ENCODE measurements at regions not wholly inside any gene's neighbourhood (a gene's known extent, or its start where the extent isn't known, plus 50 kb on each side); places are given as distances from the start of the nearest gene placed in this dataset.

DNA sequence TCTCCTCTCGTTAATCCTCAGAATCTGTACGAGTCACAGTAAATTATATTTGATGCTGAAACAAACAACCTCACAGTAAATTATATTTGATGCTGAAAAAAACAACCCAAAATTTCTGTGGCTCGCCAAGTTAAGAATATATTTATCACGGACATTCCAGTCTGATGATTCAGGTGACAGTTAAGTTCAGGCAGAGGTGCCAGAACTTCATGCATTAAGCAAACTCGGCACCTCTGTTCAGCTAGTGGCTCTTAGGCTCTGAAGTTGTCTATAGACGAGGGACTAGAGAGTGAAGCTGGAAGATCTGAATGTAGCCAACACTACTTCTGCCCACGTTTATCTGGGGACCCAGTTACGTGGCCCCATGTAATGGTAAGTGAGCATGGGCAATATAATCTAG, 132.2 kb upstream of the AGA start:
- no peak for DNase-seq

DNA sequence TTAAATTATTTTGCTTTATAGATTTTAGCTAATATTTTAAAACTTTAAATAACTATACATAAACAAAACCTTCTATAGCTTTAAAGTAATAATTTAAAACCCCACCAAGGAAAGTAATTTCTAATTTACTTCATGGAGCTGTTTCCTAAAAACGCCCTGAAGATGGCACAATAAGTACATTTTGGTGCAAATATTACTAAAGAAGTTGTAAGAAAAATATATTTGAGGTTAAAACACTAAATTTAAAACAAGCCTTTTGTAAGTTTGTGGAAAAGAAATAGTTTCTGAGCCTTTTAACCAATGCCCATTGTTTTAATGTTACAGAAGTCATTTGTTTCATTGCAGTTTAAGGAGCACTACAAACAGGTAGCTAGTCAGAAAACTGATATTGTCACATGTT, 137.4 kb upstream of the AGA start:
- no peak for DNase-seq

GRCh38 chr4:177582992-177583391, 140.8 kb upstream of the AGA start:
- DNase-seq = no peak

DNA sequence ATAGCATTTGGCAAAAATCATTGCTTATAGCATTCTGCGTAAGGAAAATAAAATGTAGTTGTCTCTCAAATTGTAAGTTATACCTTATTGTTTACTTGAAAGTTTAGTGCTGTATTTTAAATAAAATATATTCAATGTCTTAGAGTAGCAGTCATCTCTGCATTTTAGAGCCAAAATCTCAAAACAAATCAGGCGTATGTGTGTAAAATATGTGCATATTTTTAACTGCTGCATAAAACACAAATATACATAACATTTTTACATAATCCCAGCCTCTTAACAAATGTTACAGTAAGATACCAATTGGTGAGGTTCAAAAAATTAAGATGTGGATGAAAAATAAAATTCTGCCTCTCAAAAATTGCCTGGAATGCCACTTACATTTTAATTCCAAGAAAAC, 145.8 kb upstream of the AGA start:
- DNase-seq = no peak

DNA sequence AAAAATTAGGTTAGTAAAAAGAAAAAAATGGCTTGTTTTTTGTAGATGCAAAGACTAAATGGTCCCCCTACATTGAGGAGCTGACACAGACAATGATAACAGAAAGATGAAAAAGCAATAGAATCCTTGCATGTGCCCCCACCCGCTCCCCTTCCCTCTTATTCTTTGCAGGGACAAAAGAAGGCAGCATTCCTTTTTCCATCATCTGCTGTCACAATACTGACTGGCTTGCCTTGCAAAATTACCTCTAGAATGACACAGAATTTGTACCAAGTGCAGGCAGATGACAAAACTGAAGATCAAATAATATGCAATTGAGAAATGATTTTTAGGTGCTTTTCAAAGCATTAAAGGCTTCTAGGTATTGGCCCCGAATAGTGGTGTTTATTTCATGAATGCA, 153.1 kb upstream of the AGA start:
- DNase-seq = no peak

DNA sequence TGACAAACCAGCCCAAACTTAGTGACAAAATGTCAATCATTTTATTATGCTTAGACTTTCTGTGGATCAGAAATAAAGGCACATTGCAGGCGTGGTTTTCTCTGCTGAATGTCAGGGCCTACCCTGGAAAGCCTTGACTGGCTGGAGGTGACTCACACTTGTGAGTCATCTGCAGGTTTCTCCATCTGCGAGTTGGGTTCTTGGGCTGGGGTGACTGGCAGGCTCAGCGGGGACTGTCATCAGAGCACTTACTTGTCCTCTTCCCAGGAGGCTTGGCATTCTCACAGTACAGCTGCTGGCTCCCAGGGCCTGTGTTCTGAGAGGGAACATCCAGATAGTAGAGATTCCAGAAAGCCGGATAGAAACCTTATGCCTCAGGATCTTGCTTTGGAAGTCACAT, 153.8 kb upstream of the AGA start:
- no peak for DNase-seq

DNA sequence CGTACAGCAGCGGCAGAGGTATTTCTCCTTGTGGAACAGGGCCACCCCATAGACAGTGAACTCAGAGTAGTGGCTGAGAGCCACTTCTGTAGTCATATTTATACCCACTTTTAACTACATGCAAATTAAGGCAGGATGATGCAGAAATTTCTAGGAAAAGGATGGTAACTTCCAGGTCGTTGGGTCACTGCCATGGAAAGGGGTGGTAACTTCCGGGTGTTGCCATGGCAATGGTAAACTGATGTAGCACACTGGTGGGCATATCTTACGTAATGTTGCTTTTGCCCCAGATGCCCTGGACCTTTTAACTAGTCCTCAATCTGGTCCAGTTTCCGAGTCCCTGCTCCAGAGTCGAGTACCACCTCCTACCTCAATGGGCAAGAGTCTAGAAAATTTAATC, 154.8 kb upstream of the AGA start:
- no peak for DNase-seq

- no peak for DNase-seq
Observed at GRCh38 chr4:177605252-177605651, 163.0 kb upstream of the AGA start.

- no peak for DNase-seq
Observed at GRCh38 chr4:177607111-177607573, 164.9 kb upstream of the AGA start.

- DNase-seq = no peak
Observed at GRCh38 chr4:177611974-177612664, 169.9 kb upstream of the AGA start.

DNA sequence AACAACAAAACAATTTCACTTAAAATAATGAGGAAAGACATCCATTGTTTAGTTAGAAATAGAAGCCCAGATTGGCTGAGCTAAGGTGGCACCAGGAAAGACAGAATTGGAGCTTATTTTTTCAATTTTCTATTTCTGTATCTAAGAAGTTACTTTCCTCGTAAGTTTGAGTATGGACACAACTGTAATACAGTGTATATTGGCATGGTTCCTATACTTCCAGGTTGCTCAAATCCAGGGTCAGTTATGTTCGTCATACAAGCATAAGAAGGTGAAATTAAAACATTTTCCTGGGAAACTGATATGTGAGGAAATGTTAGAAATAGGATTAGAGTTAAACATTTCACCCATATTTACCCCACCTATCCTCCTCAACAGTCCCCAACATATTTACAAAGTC, 170.4 kb upstream of the AGA start:
- DNase-seq = no peak

GRCh38 chr4:177632481-177632880, 190.2 kb upstream of the AGA start:
- DNase-seq = no peak

DNA sequence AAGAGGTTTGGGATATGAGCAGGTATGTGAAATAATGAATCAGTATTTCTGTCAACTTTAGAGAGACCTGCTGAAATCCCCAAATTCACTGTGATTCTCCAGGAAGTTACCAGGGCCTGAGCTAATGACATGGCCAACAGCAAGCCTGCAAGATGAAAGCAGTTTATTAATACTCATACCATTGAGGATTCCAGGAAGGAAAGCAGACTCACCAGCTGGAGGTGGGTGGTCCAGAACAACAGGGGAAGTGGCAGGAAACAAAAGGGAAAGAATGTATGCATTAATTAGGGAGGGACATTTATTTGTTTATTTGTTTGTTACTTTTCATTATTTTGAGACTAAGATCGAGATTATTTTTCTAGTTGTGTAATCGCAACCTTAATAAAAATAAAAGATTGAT, 196.6 kb upstream of the AGA start:
- no peak for DNase-seq

- no peak for DNase-seq
Observed at GRCh38 chr4:177640864-177641263, 198.6 kb upstream of the AGA start.

GRCh38 chr4:177660223-177660622, 218.0 kb upstream of the AGA start:
- no peak for DNase-seq

DNA sequence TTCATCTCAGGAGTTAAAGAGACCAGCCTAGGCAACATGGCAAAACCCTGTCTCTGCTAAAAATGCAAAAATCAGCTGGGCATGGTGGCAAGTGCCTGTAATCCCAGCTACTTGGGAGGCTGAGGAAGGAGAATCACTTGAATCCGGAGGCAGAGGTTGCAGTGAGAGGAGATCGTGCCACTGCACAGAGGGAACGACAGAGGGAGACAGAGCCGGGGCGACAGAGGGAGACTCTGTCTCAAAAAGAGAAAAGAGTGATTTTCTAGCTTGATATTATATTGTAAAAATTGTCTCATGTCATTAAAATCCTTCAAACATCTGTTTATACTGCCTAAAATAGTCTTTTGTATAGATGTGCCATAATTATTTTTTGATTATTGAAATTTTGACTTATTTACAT, 225.4 kb upstream of the AGA start:
- DNase-seq = no peak

- no peak for DNase-seq
Observed at GRCh38 chr4:177671387-177671786, 229.2 kb upstream of the AGA start.

- no peak for DNase-seq
Observed at GRCh38 chr4:177671845-177672244, 229.6 kb upstream of the AGA start.

- DNase-seq = no peak
Observed at GRCh38 chr4:177673985-177674489, 231.8 kb upstream of the AGA start.

DNA sequence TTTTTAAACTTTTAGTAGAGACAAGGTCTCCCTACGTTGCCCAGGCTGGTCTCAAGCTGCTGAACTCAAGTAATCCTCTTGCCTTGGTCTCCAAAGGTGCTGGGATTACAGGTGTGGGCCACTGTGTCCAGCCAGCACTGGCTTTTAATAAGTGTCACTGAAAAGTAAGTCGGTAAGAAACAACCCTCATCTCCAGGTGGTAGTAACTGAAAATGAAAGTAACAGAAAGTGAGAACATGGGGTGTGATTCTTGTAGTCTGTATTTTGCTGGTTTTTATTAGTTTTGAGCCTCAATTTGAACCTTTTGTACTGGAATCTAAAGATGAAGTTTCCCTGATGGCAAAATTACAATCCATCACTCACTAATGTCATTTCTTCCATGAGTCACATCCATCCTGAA, 238.1 kb upstream of the AGA start:
- DNase-seq = no peak

- DNase-seq = no peak
Observed at GRCh38 chr4:177681902-177682301, 239.7 kb upstream of the AGA start.

- no peak for DNase-seq
Observed at GRCh38 chr4:177687117-177687516, 244.9 kb upstream of the AGA start.

GRCh38 chr4:177692907-177693306, 250.7 kb upstream of the AGA start:
- no peak for DNase-seq

- no peak for DNase-seq
Observed at GRCh38 chr4:177696438-177696966, 254.3 kb upstream of the AGA start.

Measured in activated naive CD4-positive, alpha-beta T cell (primary cell).